Fibroblast of the aortic adventitia (primary cell): ENCODE measurements at regions not wholly inside any gene's neighbourhood (a gene's known extent, or its start where the extent isn't known, plus 50 kb on each side); places are given as distances from the start of the nearest gene placed in this dataset.
"Not testable (repeated sequence)": the region's sequence is repeated elsewhere in the genome, so short reads cannot be mapped to it uniquely, and the experiment has no call there.

Experiments
- DNase-seq: peaks from one replicate; pipeline ENCODE4 v3.0.0-alpha.2; 2010; ENCODE audit warnings: low read depth
- H3K4me3 ChIP-seq: 2 replicates; pipeline ENCODE4 v1.5.1; 2011; ENCODE audit warnings: low read depth, mild to moderate bottlenecking, control low read depth, low read length, moderate library complexity
- CTCF ChIP-seq: IDR thresholded peaks from 2 replicates; pipeline ENCODE4 v1.5.1; 2011; ENCODE audit warnings: mild to moderate bottlenecking, low read length, control low read depth, inconsistent platforms; ENCODE audit not compliant: insufficient read depth

GRCh38 chr6:11479296-11479695 lies 58.3 kb upstream of the TMEM170B start:
- no peak overlapping the region for H3K4me3 ChIP-seq
- DNase-seq: no peak
- no peak for TF ChIP-seq CTCF

GRCh38 chr6:11478586-11478985 lies 59.0 kb upstream of the TMEM170B start:
- no peak for DNase-seq

GRCh38 chr6:11475016-11475415 lies 62.5 kb upstream of the TMEM170B start:
- no peak for TF ChIP-seq CTCF
- DNase-seq: no peak

More at GRCh38 chr6:11478586-11478985, 59.0 kb upstream of the TMEM170B start:
- no peak overlapping the region for H3K4me3 ChIP-seq
- no peak for TF ChIP-seq CTCF

GRCh38 chr6:11473008-11473740 lies 64.4 kb upstream of the TMEM170B start:
- DNase-seq: no peak
- no peak overlapping the region for H3K4me3 ChIP-seq
- no peak for TF ChIP-seq CTCF

More at GRCh38 chr6:11475016-11475415, 62.5 kb upstream of the TMEM170B start:
- H3K4me3 ChIP-seq: no peak overlapping the region

- DNase-seq: no peak
- no peak overlapping the region for H3K4me3 ChIP-seq
- TF ChIP-seq CTCF: no peak
Observed at GRCh38 chr6:11471261-11471660, 66.3 kb upstream of the TMEM170B start.

- no peak for DNase-seq
- no peak overlapping the region for H3K4me3 ChIP-seq
- TF ChIP-seq CTCF: no peak
Observed at GRCh38 chr6:11469684-11470083, 67.9 kb upstream of the TMEM170B start.

GRCh38 chr6:11468271-11468670 lies 69.3 kb upstream of the TMEM170B start:
- H3K4me3 ChIP-seq, DNase-seq: not testable (repeated sequence)
